ENCODE measurements at regions not wholly inside any gene's neighbourhood (a gene's known extent, or its start where the extent isn't known, plus 50 kb on each side); places are given as distances from the start of the nearest gene placed in this dataset.

GRCh38 chr1:116268211-116268610 is 104.8 kb upstream of the ATP1A1 start:
- Histone ChIP-seq H3K79me2 (ENCODE audit: control insufficient read depth, insufficient read depth, low read length) (no peaks in the 10 kb centered on the region), H3K36me3 (ENCODE audit: control insufficient read depth, insufficient read depth, low read length) (no peaks in the 10 kb centered on the region), H3K4me2 (ENCODE audit: insufficient read depth, low read length) (no peak overlapping the region), H3K27ac (ENCODE audit: extremely low read depth, low read depth, low read length) (no peak overlapping the region), H3K4me3 (no peak overlapping the region), H3K9me3 (replicated peaks; ENCODE audit: control insufficient read depth, insufficient read depth, low read depth, low read length) (no peaks in the 10 kb centered on the region), H2AFZ (ENCODE audit: low read depth, low read length) (no peak overlapping the region), H3K27me3 (ENCODE audit: control insufficient read depth in 2 of 2, insufficient read depth in 2 of 2, low read length in 2 of 2) (peaks cover 6 to 27% of the 10 kb centered on the region in 2 experiments; a peak in 3 of 5 replicates), H3K4me1 (replicated peaks in 1 of 2; ENCODE audit: control insufficient read depth in 2 of 2, insufficient read depth in 2 of 2, low read length in 2 of 2) (no peaks in the 10 kb centered on the region; a peak in 1 of 5 replicates), H3K9ac (ENCODE audit: insufficient read depth in 1 of 2, low read depth in 2 of 2, low read length in 2 of 2) (no peak overlapping the region), H4K20me1 (replicated peaks; ENCODE audit: control insufficient read depth, insufficient read depth, low read length) (no peaks in the 10 kb centered on the region), H3K9me1 (ENCODE audit: control insufficient read depth, insufficient read depth, low read length) (no peaks in the 10 kb centered on the region)
- in situ Hi-C loops (cut with MboI) = no loop called here
- intact Hi-C loops (cut with micrococcal nuclease) = no loop called here
- POLR2A ChIA-PET = interaction anchor here (1.1 kb wide), 2 partner anchors 12 to 16 kb away, joined by 3 read pairs; no protein-coding TSS in a partner anchor
- DNase-seq (ENCODE audit: extremely low read depth in 1 of 4, low spot score in 3 of 4) = no peak
- ATAC-seq = no peak
- no peak for FAIRE-seq
- CTCF ChIA-PET (ENCODE audit: low intra/inter-chr PET ratio) = no interaction called here
- WGBS (ENCODE audit: insufficient coverage, low coverage, missing lambda C conversion rate) = 0% methylated on average over 2 of the region's 2 CpGs
- BruUV-seq (replicated peaks) = no TSS peak
- no peak for TF ChIP-seq EP300 (IDR thresholded peaks at IDR 0.05; ENCODE audit: low read length)
- peak; percentile 94 for TF ChIP-seq MAFG (tag; conservative IDR thresholded peaks at IDR 0.05)
- no peak for TF ChIP-seq BRD9 (IDR thresholded peaks at IDR 0.05; ENCODE audit: low read depth, partially characterized antibody)
- TF ChIP-seq TRIM25 (IDR thresholded peaks at IDR 0.05; ENCODE audit: borderline replicate concordance) = no peak
- no peak for TF ChIP-seq SETDB1 (IDR thresholded peaks at IDR 0.05; ENCODE audit: low read length)
- TF ChIP-seq NFIC (IDR thresholded peaks at IDR 0.05) = peak; percentile 81
- peak; percentile 88 for TF ChIP-seq MAFF (IDR thresholded peaks at IDR 0.05; ENCODE audit: low read length)
- no peak for TF ChIP-seq DLX4 (CRISPR knock-in tag; IDR thresholded peaks at IDR 0.05)
- peak; percentile 78 for TF ChIP-seq NFE2 (IDR thresholded peaks at IDR 0.05; ENCODE audit: low read depth)
- TF ChIP-seq MAFK (IDR thresholded peaks at IDR 0.05; ENCODE audit: low read length) = peak; percentile 85
- no peak for TF ChIP-seq PCBP1 (IDR thresholded peaks at IDR 0.05; ENCODE audit: low read depth, low read length, poor library complexity, severe bottlenecking)
- 0 out of 2 replicates have a peak, but pooled peaks have one; percentile 12 for TF ChIP-seq REST (IDR thresholded peaks at IDR 0.05; ENCODE audit: borderline replicate concordance)
- no peak for TF ChIP-seq REST (CRISPR knock-in tag; IDR thresholded peaks at IDR 0.05; ENCODE audit: low read depth)
- TF ChIP-seq ZNF316 (IDR thresholded peaks at IDR 0.05) = peak; percentile 94
- peak; percentile 90 for TF ChIP-seq C11orf30 (IDR thresholded peaks at IDR 0.05; ENCODE audit: low read depth)
- TF ChIP-seq NFE2L1 (tag; IDR thresholded peaks at IDR 0.05; ENCODE audit: borderline replicate concordance, low read depth) = peak; percentile 70

All from K562 (cell line).